ENCODE measurements at regions not wholly inside any gene's neighbourhood (a gene's known extent, or its start where the extent isn't known, plus 50 kb on each side); places are given as distances from the start of the nearest gene placed in this dataset.

DNA sequence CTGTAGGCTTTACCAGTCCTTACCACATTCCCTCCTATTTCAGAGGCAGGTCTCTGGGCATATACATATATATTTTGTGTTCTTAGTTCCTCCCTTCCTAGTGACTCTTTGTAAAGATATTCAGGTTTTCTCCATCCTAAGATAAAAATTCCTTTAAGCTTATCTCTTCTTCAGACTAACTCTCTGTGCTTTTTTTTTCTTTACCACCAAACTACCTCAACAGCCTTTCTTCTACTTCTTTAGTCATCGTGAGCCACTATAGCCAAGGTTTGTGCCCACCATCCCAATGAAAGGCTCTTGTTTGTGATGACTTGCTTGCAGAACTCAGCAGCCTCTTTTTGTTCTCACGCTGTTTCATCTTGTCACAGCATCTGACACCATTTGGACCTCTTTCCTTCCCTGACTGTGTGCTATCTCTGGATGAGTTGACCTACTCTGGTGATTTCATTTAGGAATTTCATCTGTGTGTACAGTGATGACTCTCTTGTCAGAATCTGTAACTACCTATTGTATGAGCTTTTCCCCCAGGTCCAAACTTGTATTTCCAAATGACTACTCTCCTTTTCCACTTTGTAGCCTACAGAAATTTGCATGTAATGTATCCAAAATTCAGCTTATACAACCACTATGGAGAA is 59.0 kb upstream of the MACF1 start:
- Histone ChIP-seq H3K9me3 (replicated peaks; ENCODE audit: control insufficient read depth, insufficient read depth, low read depth, low read length) (no peaks in the 10 kb centered on the region), H3K4me2 (ENCODE audit: insufficient read depth, low read length) (no peak overlapping the region), H3K9me1 (ENCODE audit: control insufficient read depth, insufficient read depth, low read length) (no peaks in the 10 kb centered on the region), H3K27me3 (ENCODE audit: control insufficient read depth in 2 of 2, insufficient read depth in 2 of 2, low read length in 2 of 2) (no peaks in the 10 kb centered on the region), H3K36me3 (ENCODE audit: control insufficient read depth, insufficient read depth, low read length) (no peaks in the 10 kb centered on the region), H3K79me2 (ENCODE audit: control insufficient read depth, insufficient read depth, low read length) (peaks cover 2% of the 10 kb centered on the region; the same call in 1 of the 3 replicates), H3K4me3 (no peak overlapping the region), H4K20me1 (replicated peaks; ENCODE audit: control insufficient read depth, insufficient read depth, low read length) (peaks cover 3% of the 10 kb centered on the region; the same call in 1 of the 2 replicates), H3K4me1 (replicated peaks in 1 of 2; ENCODE audit: control insufficient read depth in 2 of 2, insufficient read depth in 2 of 2, low read length in 2 of 2) (peaks cover 1 to 4% of the 10 kb centered on the region in 2 experiments; a peak in 4 of 5 replicates), H3K9ac (ENCODE audit: insufficient read depth in 1 of 2, low read depth in 2 of 2, low read length in 2 of 2) (no peak overlapping the region), H2AFZ (ENCODE audit: low read depth, low read length) (no peak overlapping the region), H3K27ac (ENCODE audit: extremely low read depth, low read depth, low read length) (no peak overlapping the region)
- POLR2A ChIA-PET = interaction anchor here (0.6 to 2.4 kb wide), 7 partner anchors 12 to 72 kb away, joined by 3 to 10 read pairs (median 4); no protein-coding TSS in a partner anchor
- WGBS (ENCODE audit: insufficient coverage, low coverage, missing lambda C conversion rate) = 34% methylated on average over 2 of the region's 2 CpGs
- TF ChIP-seq MCM7 (IDR thresholded peaks at IDR 0.05) (no peak), GABPB1 (CRISPR knock-in tag; IDR thresholded peaks at IDR 0.05) (no peak), CHD1 (IDR thresholded peaks at IDR 0.05; ENCODE audit: low read length) (no peak), SAFB (IDR thresholded peaks at IDR 0.05; ENCODE audit: borderline replicate concordance, low read depth, low read length) (no peak), SRSF1 (IDR thresholded peaks at IDR 0.05; ENCODE audit: low read depth, low read length) (no peak), RBM34 (IDR thresholded peaks at IDR 0.05; ENCODE audit: borderline replicate concordance, insufficient read depth, low read length) (no peak), CEBPG (CRISPR knock-in tag; IDR thresholded peaks at IDR 0.05) (no peak), CEBPG (tag; conservative IDR thresholded peaks at IDR 0.05 in 1 of 2, IDR thresholded peaks at IDR 0.05 in 1 of 2) (no peak), ZNF518B (CRISPR knock-in tag; IDR thresholded peaks at IDR 0.05) (no peak), POLR2B (IDR thresholded peaks at IDR 0.05; ENCODE audit: low read depth, partially characterized antibody) (no peak), SREBF1 (IDR thresholded peaks at IDR 0.05; ENCODE audit: borderline replicate concordance, low read depth, low read length) (no peak)
- DNase-seq (ENCODE audit: extremely low read depth in 1 of 4, low spot score in 3 of 4) (no peak), FAIRE-seq (no peak), ATAC-seq (no peak)
- CTCF ChIA-PET (ENCODE audit: low intra/inter-chr PET ratio) = no interaction called here
- no TSS peak for BruUV-seq (replicated peaks)
- intact Hi-C loops (cut with micrococcal nuclease) = no loop called here
- in situ Hi-C loops (cut with MboI) = no loop called here
